ENCODE measurements at regions not wholly inside any gene's neighbourhood (a gene's known extent, or its start where the extent isn't known, plus 50 kb on each side); places are given as distances from the start of the nearest gene placed in this dataset.

DNA sequence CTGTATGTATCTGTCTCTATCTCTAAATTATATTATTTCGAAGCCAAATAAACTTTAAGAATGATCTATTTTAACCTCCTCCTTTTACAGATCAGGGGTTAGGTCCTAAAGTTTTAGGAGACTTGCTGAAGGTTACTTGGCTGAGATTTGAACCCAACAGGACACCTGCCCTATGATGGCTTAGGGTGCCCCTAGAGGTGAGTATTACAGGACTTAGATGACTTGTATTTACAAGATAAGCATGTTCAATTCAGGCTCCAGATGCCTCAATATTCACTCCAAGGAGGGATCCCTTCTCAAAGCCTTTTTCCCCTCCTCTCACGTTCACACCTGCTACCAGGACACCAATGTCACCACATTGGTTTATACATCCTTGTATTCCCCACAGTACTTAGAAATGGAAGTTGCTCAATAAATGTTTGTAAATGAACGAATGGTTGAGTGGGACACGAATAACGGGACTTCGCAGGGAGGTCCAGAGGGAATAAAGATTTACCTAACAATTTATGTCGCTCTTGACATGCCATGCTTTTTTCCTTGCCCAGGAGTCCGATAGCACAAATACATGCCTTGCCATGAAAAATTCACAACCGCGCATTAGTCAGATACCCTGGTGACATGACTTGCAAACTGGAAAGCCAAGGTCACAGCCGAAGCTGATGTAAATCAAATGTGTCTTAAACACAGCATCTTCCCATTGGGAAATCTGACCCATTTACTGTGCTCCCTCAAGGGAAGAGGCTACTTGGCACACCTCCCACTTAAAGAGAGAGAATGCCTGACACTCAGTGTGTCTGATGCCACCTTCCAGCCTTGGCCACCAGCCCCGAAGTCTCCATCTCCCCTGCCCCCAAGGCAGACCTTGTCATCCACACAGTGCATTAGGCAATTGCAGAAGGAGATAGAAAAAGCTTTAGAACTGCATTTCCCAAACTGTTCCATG, 872.2 kb upstream of the AUTS2 start:
- no peak for TF ChIP-seq POLR2A (IDR thresholded peaks at IDR 0.05)
- TF ChIP-seq, protein P1, sequence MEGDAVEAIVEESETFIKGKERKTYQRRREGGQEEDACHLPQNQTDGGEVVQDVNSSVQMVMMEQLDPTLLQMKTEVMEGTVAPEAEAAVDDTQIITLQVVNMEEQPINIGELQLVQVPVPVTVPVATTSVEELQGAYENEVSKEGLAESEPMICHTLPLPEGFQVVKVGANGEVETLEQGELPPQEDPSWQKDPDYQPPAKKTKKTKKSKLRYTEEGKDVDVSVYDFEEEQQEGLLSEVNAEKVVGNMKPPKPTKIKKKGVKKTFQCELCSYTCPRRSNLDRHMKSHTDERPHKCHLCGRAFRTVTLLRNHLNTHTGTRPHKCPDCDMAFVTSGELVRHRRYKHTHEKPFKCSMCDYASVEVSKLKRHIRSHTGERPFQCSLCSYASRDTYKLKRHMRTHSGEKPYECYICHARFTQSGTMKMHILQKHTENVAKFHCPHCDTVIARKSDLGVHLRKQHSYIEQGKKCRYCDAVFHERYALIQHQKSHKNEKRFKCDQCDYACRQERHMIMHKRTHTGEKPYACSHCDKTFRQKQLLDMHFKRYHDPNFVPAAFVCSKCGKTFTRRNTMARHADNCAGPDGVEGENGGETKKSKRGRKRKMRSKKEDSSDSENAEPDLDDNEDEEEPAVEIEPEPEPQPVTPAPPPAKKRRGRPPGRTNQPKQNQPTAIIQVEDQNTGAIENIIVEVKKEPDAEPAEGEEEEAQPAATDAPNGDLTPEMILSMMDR (IDR thresholded peaks at IDR 0.05), result no peak
